ENCODE measurements at regions not wholly inside any gene's neighbourhood (a gene's known extent, or its start where the extent isn't known, plus 50 kb on each side); places are given as distances from the start of the nearest gene placed in this dataset.

GRCh38 chr6:47151232-47151898 is 109.2 kb upstream of the ADGRF1 start:
- DNase-seq (ENCODE audit: low read depth in 2 of 2) = no peak

- no peak for DNase-seq (ENCODE audit: low read depth in 2 of 2)
These were observed 107.4 kb upstream of the ADGRF1 start for GRCh38 chr6:47149554-47149953.

GRCh38 chr6:47149066-47149465 is 106.9 kb upstream of the ADGRF1 start:
- no peak for DNase-seq (ENCODE audit: low read depth in 2 of 2)

- DNase-seq (ENCODE audit: low read depth in 2 of 2) = no peak
These were observed 105.8 kb upstream of the ADGRF1 start for GRCh38 chr6:47147836-47148344.

- DNase-seq (ENCODE audit: low read depth in 2 of 2) = no peak
These were observed 105.1 kb upstream of the ADGRF1 start for GRCh38 chr6:47147175-47147727.

GRCh38 chr6:47146431-47147174 is 104.5 kb upstream of the ADGRF1 start:
- DNase-seq (ENCODE audit: low read depth in 2 of 2) = no peak

GRCh38 chr6:47145212-47145611 is 103.1 kb upstream of the ADGRF1 start:
- DNase-seq (ENCODE audit: low read depth in 2 of 2) = no peak

GRCh38 chr6:47144306-47144705 is 102.2 kb upstream of the ADGRF1 start:
- DNase-seq (ENCODE audit: low read depth in 2 of 2) = no peak

- DNase-seq (ENCODE audit: low read depth in 2 of 2) = no peak
These were observed 99.8 kb upstream of the ADGRF1 start for GRCh38 chr6:47141963-47142362.

- no peak for DNase-seq (ENCODE audit: low read depth in 2 of 2)
These were observed 99.0 kb upstream of the ADGRF1 start for GRCh38 chr6:47141171-47141570.

GRCh38 chr6:47138046-47138445 is 95.9 kb upstream of the ADGRF1 start:
- peak in 1 of 2 donors; percentile 39 for DNase-seq (ENCODE audit: low read depth in 2 of 2)

GRCh38 chr6:47137073-47137472 is 94.9 kb upstream of the ADGRF1 start:
- DNase-seq (ENCODE audit: low read depth in 2 of 2) = no peak

- DNase-seq (ENCODE audit: low read depth in 2 of 2) = peak; percentile 92 to 93
These were observed 93.6 kb upstream of the ADGRF1 start for GRCh38 chr6:47135772-47136171.

- DNase-seq (ENCODE audit: low read depth in 2 of 2) = peak; percentile 57 to 90
These were observed 92.5 kb upstream of the ADGRF1 start for GRCh38 chr6:47134476-47135189.

- no peak for DNase-seq (ENCODE audit: low read depth in 2 of 2)
These were observed 91.3 kb upstream of the ADGRF1 start for GRCh38 chr6:47133230-47134000.

GRCh38 chr6:47132724-47133123 is 90.6 kb upstream of the ADGRF1 start:
- peak in 1 of 2 donors; percentile 18 for DNase-seq (ENCODE audit: low read depth in 2 of 2)

- DNase-seq (ENCODE audit: low read depth in 2 of 2) = no peak
These were observed 89.6 kb upstream of the ADGRF1 start for GRCh38 chr6:47131773-47132172.

GRCh38 chr6:47130086-47130485 is 88.0 kb upstream of the ADGRF1 start:
- DNase-seq (ENCODE audit: low read depth in 2 of 2) = no peak

GRCh38 chr6:47129129-47129528 is 87.0 kb upstream of the ADGRF1 start:
- DNase-seq (ENCODE audit: low read depth in 2 of 2) = no peak

- peak; percentile 45 to 68 for DNase-seq (ENCODE audit: low read depth in 2 of 2)
These were observed 84.7 kb upstream of the ADGRF1 start for GRCh38 chr6:47126647-47127391.
